GM21723 (cell line): ENCODE measurements at regions not wholly inside any gene's neighbourhood (a gene's known extent, or its start where the extent isn't known, plus 50 kb on each side); places are given as distances from the start of the nearest gene placed in this dataset.

Experiments used
- ATAC-seq: cut with Tn5 transposase; IDR thresholded peaks from one replicate; pipeline ENCODE4 v1.9.1; 2021; ENCODE audit warnings: mild to moderate bottlenecking, moderate library complexity; ENCODE audit not compliant: unreplicated experiment

- ATAC-seq: peak; percentile 76
Measured at GRCh38 chr2:195021711-195022507, 635.1 kb upstream of the SLC39A10 start.

DNA sequence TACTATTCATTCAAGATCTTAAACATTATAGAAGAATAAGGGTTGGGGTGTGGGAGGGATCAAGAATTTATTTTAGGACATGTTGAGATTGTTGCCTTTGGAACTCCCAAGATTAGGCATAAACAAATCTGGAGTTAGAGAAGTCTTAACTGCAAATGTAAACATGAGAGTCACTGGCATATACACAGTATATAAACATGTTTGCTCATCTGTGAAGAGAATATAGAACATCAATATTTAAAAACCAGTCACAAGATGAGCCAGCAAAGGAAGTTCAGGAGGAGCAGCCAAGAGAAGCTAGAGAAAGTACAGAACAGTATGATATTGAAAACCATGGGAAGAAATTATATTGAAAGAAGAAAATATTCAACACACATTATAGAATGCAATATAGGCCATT lies 638.6 kb upstream of the SLC39A10 start:
- ATAC-seq: no peak

DNA sequence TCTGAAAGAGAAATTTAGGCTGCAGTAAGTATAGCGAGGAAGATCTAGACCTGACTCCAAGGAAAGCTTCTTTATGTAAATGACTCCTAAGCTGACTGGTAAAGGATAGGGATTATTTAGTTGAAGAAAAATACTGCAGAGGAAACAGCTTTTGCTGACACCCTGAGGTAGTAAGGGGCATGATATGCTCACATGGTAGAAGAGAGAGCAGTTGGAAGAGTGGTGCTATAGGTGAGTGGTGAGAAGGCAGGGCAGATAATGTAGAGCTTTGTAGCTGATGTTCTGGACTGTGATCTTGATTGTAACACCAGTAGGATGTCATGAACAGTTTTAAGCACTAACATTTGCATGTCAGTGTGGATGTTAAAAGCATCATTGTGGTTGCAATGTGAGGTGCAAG lies 639.1 kb upstream of the SLC39A10 start:
- no peak for ATAC-seq

GRCh38 chr2:195016841-195017240 lies 640.2 kb upstream of the SLC39A10 start:
- no peak for ATAC-seq

- ATAC-seq: no peak
Measured at GRCh38 chr2:195009202-195009601, 647.8 kb upstream of the SLC39A10 start.

DNA sequence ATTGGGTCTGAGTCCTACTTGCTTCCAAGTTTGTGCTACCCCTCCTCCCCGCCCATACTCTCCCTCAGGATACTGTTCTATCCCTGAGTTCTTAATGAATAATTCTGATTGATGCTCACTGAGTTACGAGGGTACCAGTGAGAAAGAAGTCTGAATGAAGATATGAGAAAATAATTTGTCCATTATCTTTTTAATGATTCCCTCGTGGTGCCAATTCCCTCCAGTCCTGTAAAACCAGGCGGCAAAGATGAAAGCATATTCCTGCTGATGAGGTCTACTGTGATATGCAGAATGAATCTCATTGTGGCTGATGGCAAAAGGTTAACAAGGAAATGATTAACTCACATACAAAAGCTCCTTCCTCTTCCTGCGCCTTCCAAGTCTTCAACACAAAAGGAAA lies 650.2 kb upstream of the SLC39A10 start:
- ATAC-seq: no peak

DNA sequence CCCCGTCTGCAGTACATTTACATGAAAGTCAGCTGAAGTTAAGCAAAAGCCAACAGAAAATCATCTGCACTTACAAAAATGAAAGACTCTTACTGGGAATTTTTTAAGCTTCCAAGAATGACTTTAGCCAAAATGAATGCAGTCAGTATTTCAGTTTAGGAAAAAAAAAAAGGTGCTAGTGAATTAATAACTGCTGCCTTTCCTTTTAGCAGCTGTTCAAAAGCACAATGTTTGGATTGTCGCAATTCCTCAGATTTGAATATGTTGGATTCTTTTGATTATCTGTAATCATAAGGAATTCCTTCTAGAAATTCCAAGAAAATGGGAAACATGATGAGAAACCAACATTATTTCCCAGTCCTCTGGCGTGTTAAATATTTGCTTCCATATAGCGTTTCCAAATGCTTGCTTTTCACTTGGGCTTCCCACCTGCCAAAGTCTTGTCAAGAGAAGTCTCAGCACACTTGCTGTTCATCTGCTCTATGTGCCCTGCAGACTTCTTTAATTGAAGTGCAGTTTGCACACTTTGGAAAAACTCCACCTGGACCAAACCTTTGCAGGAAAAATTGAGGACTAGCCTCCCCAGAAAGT lies 653.0 kb upstream of the SLC39A10 start:
- no peak for ATAC-seq

GRCh38 chr2:195001924-195002323 lies 655.1 kb upstream of the SLC39A10 start:
- ATAC-seq: no peak

DNA sequence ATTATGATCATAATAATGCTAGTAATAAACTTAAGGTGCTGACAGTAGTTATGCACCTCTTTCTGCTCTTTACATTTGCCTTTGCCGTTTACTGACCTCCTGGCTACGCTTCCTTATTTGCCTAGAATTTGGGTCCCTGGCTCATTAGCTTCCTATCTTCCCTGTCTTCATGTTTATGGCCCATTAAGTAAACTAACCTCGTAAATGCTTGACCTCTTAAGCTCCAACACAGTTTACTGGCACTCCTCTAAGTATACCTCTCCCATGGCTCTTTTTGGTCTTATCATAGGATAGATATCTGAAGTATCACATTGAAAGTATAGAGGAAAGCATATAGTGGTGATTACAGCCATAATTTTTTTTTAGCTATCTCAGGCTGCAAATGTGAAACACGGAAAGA lies 657.3 kb upstream of the SLC39A10 start:
- ATAC-seq: no peak

GRCh38 chr2:194992648-194993047 lies 664.4 kb upstream of the SLC39A10 start:
- ATAC-seq: no peak

DNA sequence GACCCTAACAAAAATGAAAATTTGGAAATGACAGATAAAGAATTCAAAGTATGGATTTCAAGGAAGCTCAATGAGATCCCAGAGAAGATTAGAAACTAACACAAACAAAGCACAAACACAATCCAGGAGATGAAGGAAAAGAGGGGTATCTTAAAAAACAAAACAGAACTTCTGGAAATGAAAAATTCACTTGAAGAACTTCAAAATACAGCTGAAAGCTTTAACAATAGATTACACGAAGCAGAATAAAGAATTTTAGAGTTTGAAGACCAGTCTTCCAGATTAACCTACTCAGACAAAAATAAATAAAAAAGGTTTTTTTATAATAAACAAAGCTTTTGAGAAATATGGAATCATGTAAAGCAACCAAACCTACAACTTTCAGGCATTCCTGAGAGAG lies 671.8 kb upstream of the SLC39A10 start:
- ATAC-seq: no peak

DNA sequence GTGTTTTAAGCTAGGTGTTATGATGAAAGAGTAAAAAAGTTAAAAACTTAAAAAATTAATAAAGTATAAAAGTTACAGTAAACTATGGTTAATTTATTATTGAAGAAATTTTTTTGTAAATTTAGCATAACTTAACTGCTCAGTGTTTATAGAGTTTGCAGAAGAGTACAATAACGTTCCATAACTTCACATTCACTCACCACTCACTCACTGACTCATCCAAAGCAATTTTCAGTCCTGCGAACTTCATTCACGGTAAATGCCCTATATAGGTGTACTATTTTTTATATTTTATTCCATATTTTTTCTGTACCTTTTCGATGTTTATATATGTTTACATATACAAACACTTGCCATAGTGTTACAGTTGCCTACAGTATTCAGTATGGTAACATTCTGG lies 694.8 kb upstream of the SLC39A10 start:
- no peak for ATAC-seq

- no peak for ATAC-seq
Measured at GRCh38 chr2:194954218-194954617, 702.8 kb upstream of the SLC39A10 start.

DNA sequence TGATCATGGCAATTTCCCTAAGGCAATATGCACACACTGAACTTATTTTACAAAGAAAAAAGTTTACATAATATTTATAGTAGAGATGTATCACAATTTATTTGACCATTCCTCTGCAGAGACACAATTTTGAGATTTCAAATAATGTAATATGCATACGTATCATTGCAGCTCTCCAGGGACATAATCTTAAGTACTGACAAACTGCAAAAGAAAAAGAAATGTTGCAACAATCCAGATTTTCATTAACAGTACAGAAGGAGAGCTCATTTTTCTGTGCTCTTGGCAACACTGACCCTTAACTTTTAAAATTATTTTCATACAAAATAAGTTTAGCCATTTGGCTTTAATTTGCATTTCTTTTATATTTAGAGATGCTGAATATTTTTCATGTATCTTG lies 710.2 kb upstream of the SLC39A10 start:
- no peak for ATAC-seq

GRCh38 chr2:194938066-194938465 lies 719.0 kb upstream of the SLC39A10 start:
- ATAC-seq: no peak

GRCh38 chr2:194927489-194927888 lies 729.5 kb upstream of the SLC39A10 start:
- ATAC-seq: no peak

- ATAC-seq: no peak
Measured at GRCh38 chr2:194926873-194927272, 730.2 kb upstream of the SLC39A10 start.

- ATAC-seq: no peak
Measured at GRCh38 chr2:194925742-194926141, 731.3 kb upstream of the SLC39A10 start.

- no peak for ATAC-seq
Measured at GRCh38 chr2:194917519-194917918, 739.5 kb upstream of the SLC39A10 start.

DNA sequence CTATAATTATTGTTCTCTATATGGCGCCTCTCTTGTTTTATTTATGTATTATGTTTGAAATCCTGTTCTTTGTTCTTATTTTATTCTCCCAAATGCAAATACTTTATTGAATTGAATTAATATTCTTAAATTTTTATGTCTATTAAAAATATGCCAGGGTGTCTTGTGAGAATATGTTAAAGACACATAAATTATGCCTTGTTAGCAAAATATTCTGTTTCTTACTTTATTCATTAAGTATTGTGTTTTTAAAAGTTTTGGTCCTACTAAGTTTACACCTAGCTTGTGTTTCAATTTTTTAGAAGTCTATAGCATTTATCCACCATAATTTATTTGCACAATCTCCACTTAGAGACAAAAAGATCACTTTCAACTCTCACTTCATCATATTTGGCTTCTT lies 741.5 kb upstream of the SLC39A10 start:
- ATAC-seq: no peak

DNA sequence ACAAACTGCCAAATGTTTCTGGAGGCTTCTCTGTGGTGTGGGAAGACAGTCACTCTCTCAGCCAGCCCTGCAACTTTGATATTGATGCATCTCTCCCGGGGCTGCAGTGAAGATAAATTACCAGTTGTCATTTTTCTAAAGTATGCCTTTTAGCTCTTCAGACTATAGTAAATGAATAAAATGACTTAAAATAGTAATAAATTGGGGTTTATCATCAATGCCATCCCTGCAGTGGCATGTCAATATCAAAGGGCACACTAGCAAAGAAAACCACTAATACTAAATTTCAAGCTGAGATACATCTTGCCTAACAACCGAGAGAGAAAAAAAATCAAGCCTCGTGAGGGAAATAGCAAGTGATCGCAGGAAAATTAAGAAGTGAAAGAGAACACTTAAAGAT lies 749.5 kb upstream of the SLC39A10 start:
- ATAC-seq: no peak

DNA sequence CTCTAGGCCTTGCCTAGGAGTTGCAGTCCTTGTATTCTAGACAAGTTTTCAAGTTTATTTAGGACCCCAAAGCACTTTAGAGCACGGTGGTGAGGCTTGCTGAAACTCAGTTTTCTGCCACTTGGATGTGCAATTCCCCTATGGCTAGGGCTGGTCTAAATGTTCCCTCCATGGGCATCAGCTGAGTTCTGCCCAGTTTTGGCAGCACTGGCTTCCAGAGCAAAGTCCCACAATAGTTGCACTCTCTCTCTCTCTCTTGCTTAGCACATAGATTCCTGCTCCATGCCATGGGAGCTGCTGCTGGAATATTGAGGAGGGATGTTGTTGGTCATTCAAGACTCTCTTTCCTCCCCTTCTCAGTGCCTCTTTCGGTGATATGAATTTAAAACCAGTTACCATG lies 760.2 kb upstream of the SLC39A10 start:
- no peak for ATAC-seq

DNA sequence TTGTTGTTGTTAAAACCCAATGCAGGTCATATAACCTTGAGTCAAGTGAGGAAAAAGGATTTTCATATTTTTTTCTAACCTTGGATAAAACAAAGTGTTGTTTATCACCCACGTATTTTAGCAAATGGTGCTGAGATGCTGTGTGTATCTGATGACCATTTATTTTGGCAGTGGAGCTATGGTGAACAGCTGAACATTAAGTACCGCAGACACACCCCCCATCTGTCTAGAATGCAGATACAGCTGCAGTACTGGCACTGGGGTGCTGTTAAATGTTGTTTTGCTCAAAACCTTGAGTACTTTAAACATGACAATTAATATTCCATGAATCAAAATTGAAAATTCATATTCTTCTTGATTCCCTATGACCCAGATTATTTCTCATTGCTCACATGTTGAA lies 773.3 kb upstream of the SLC39A10 start:
- ATAC-seq: no peak
